Erythroblast (primary cell): ENCODE measurements at regions not wholly inside any gene's neighbourhood (a gene's known extent, or its start where the extent isn't known, plus 50 kb on each side); places are given as distances from the start of the nearest gene placed in this dataset.

Source experiments
- GATA1 ChIP-seq: IDR thresholded peaks from 2 replicates; pipeline ENCODE4 v1.6.1; 2011; ENCODE audit warnings: low read depth, mild to moderate bottlenecking, control low read depth, low read length, moderate library complexity
- POLR2A ChIP-seq: IDR thresholded peaks from 2 replicates; pipeline ENCODE4 v1.6.1; 2011; ENCODE audit warnings: mild to moderate bottlenecking, low read length

DNA sequence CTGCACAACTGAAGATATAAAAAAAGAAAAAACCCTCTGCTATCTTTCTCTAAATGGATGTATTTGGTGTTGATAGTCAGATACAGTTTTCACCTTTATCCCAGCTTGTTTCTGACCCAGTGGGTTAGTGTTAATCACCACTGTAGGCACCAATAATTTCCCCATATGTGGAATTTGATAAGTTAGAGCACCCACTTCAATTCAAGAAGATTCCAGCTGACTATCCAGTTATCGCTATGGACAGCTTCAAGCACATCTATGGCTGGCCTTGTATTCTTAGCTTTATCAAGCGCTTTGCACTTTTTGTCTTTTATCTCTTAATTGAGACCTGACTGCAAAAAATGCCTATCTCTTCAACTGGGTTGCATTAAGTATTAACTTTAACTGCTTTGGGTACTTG, 200.4 kb downstream of the NR4A2 start:
- TF ChIP-seq POLR2A (no peak), GATA1 (no peak)
